IPS-NIHi7 (cell line): ENCODE measurements at regions not wholly inside any gene's neighbourhood (a gene's known extent, or its start where the extent isn't known, plus 50 kb on each side); places are given as distances from the start of the nearest gene placed in this dataset.
"Not testable (repeated sequence)": the region's sequence is repeated elsewhere in the genome, so short reads cannot be mapped to it uniquely, and the experiment has no call there.

Experiments
- DNase-seq: peaks from one replicate; pipeline ENCODE4 v3.0.0; 2012; ENCODE audit warnings: mixed read lengths; ENCODE audit errors: extremely low spot score

- DNase-seq: no peak
These were observed 410.2 kb upstream of the CT83 start for GRCh38 chrX:116872931-116873330.

- no peak for DNase-seq
These were observed 400.3 kb upstream of the CT83 start for GRCh38 chrX:116863029-116863428.

- no peak for DNase-seq
These were observed 399.6 kb upstream of the CT83 start for GRCh38 chrX:116862340-116862739.

GRCh38 chrX:116841290-116841689, 378.5 kb upstream of the CT83 start:
- DNase-seq: no peak

GRCh38 chrX:116827063-116827462, 364.3 kb upstream of the CT83 start:
- DNase-seq: no peak

- DNase-seq: no peak
These were observed 362.0 kb upstream of the CT83 start for GRCh38 chrX:116824785-116825184.

GRCh38 chrX:116823677-116824076, 360.9 kb upstream of the CT83 start:
- DNase-seq: no peak

GRCh38 chrX:116806288-116806802, 343.6 kb upstream of the CT83 start:
- no peak for DNase-seq

GRCh38 chrX:116801943-116802342, 339.2 kb upstream of the CT83 start:
- no peak for DNase-seq

GRCh38 chrX:116781926-116782325, 319.1 kb upstream of the CT83 start:
- DNase-seq: no peak

GRCh38 chrX:116757491-116757890, 294.7 kb upstream of the CT83 start:
- DNase-seq: no peak

- no peak for DNase-seq
These were observed 294.2 kb upstream of the CT83 start for GRCh38 chrX:116756958-116757357.

- no peak for DNase-seq
These were observed 287.2 kb upstream of the CT83 start for GRCh38 chrX:116749943-116750342.

GRCh38 chrX:116732214-116732613, 269.4 kb upstream of the CT83 start:
- DNase-seq: no peak

GRCh38 chrX:116726806-116727205, 264.0 kb upstream of the CT83 start:
- DNase-seq: no peak

- DNase-seq: no peak
These were observed 231.3 kb upstream of the CT83 start for GRCh38 chrX:116694046-116694445.

- not testable (repeated sequence) for DNase-seq
These were observed 216.8 kb upstream of the CT83 start for GRCh38 chrX:116679544-116679943.

- DNase-seq: peak; percentile 15
These were observed 204.8 kb upstream of the CT83 start for GRCh38 chrX:116667346-116668134.

- peak; percentile 13 for DNase-seq
These were observed 194.3 kb upstream of the CT83 start for GRCh38 chrX:116657071-116657470.

- DNase-seq: no peak
These were observed 165.7 kb upstream of the CT83 start for GRCh38 chrX:116628464-116628863.

GRCh38 chrX:116618546-116618945, 155.8 kb upstream of the CT83 start:
- no peak for DNase-seq

- no peak for DNase-seq
These were observed 145.0 kb upstream of the CT83 start for GRCh38 chrX:116607776-116608175.

GRCh38 chrX:116605576-116605975, 142.8 kb upstream of the CT83 start:
- no peak for DNase-seq

- no peak for DNase-seq
These were observed 133.2 kb upstream of the CT83 start for GRCh38 chrX:116596010-116596409.
